GM23338 (cell line): ENCODE measurements at regions not wholly inside any gene's neighbourhood (a gene's known extent, or its start where the extent isn't known, plus 50 kb on each side); places are given as distances from the start of the nearest gene placed in this dataset.

ENCODE experiments used
- ATAC-seq: fragments of 200-7000 bp; cut with Tn5 transposase; 3 replicates; pipeline ENCODE4 v1.9.1; 2020
- DNase-seq: peaks from one replicate; pipeline ENCODE4 v3.0.0-alpha.2; 2015; ENCODE audit warnings: low spot score
- H2AFZ ChIP-seq: fragments of 200-600 bp; sonication (generic); 2 replicates; pipeline ENCODE4 v1.8.0; 2016; ENCODE audit warnings: antibody characterized with exemption, mild to moderate bottlenecking, moderate library complexity
- H3F3A ChIP-seq: fragments of 200-600 bp; sonication (generic); replicated peaks from 2 replicates; pipeline ENCODE4 v1.8.0; 2017; ENCODE audit warnings: antibody characterized with exemption, mixed run types, low read depth
- H3K27ac ChIP-seq: fragments of 200-600 bp; sonication (generic); 2 replicates; pipeline ENCODE4 v1.6.1; 2016; ENCODE audit warnings: low read depth
- H3K27me3 ChIP-seq: fragments of 200-600 bp; sonication (generic); 2 replicates; pipeline ENCODE4 v1.8.0; 2016; ENCODE audit warnings: mild to moderate bottlenecking, mixed run types, moderate library complexity; ENCODE audit not compliant: insufficient read depth
- H3K36me3 ChIP-seq: fragments of 200-600 bp; sonication (generic); 2 replicates; pipeline ENCODE4 v1.8.0; 2016; ENCODE audit warnings: mild to moderate bottlenecking; ENCODE audit not compliant: insufficient read depth
- H3K4me1 ChIP-seq: fragments of 200-600 bp; sonication (generic); 2 replicates; pipeline ENCODE4 v1.8.0; 2016; ENCODE audit warnings: mild to moderate bottlenecking, moderate library complexity; ENCODE audit not compliant: insufficient read depth
- H3K4me2 ChIP-seq: fragments of 200-600 bp; sonication (generic); 2 replicates; pipeline ENCODE4 v1.7.1; 2017; ENCODE audit warnings: mixed run types
- H3K4me3 ChIP-seq: fragments of 200-600 bp; sonication (generic); 2 replicates; pipeline ENCODE4 v1.6.1; 2016; ENCODE audit warnings: mixed run types
- H3K79me2 ChIP-seq: fragments of 200-600 bp; sonication (generic); replicated peaks from 2 replicates; pipeline ENCODE4 v1.8.0; 2017; ENCODE audit warnings: mild to moderate bottlenecking; ENCODE audit not compliant: insufficient read depth
- H3K9me2 ChIP-seq: fragments of 200-600 bp; sonication (generic); 2 replicates; pipeline ENCODE4 v1.8.0; 2017; ENCODE audit not compliant: insufficient read depth
- H4K20me1 ChIP-seq: fragments of 200-600 bp; sonication (generic); replicated peaks from 2 replicates; pipeline ENCODE4 v1.8.0; 2017; ENCODE audit warnings: mild to moderate bottlenecking; ENCODE audit not compliant: insufficient read depth
- H3K27ac Mint-ChIP-seq: 2 replicates; pipeline ENCODE4 v1.8.0; 2020; ENCODE audit warnings: inconsistent platforms, mild to moderate bottlenecking, moderate library complexity, mixed read lengths
- H3K27me3 Mint-ChIP-seq: 3 replicates; pipeline ENCODE4 v1.8.0; 2022; ENCODE audit warnings: low read depth, mild to moderate bottlenecking, moderate library complexity, mixed read lengths, inconsistent platforms; ENCODE audit not compliant: insufficient read depth, poor library complexity
- H3K36me3 Mint-ChIP-seq: 3 replicates; pipeline ENCODE4 v1.8.0; 2021; ENCODE audit warnings: low read depth, mild to moderate bottlenecking, inconsistent platforms, moderate library complexity, mixed read lengths
- H3K4me1 Mint-ChIP-seq: 3 replicates; pipeline ENCODE4 v1.8.0; 2020; ENCODE audit warnings: mild to moderate bottlenecking, inconsistent platforms, mixed read lengths
- H3K4me3 Mint-ChIP-seq: 3 replicates; pipeline ENCODE4 v1.8.0; 2021; ENCODE audit warnings: moderate library complexity, mild to moderate bottlenecking, inconsistent platforms, mixed read lengths
- H3K9me3 Mint-ChIP-seq: 3 replicates; pipeline ENCODE4 v1.8.0; 2020; ENCODE audit warnings: moderate library complexity, mild to moderate bottlenecking, inconsistent platforms, mixed read lengths
- CREB1 ChIP-seq: fragments of 250-450 bp; sonication (Bioruptor Pico); IDR thresholded peaks from 2 replicates; pipeline ENCODE4 v1.5.0; 2020; ENCODE audit warnings: low read depth, mild to moderate bottlenecking, moderate library complexity
- CTCF ChIP-seq, 2 experiments: fragments of 200-600 bp in 1 of 2; sonication (generic) in 1 of 2; conservative IDR thresholded peaks; 2 replicates each; pipeline versions ENCODE4 v1.5.1 to v1.6.1; 2016 to 2017; ENCODE audit warnings: antibody characterized with exemption in 2 of 2, low read depth in 2 of 2, mild to moderate bottlenecking in 2 of 2, moderate library complexity in 1 of 2
- ETS1 ChIP-seq: IDR thresholded peaks from 2 replicates; pipeline ENCODE4 v1.6.1; 2016; ENCODE audit warnings: antibody characterized with exemption
- EZH2phosphoT487 ChIP-seq: fragments of 200-600 bp; sonication (generic); IDR thresholded peaks from one replicate; pipeline ENCODE4 v1.8.1; 2018; ENCODE audit warnings: antibody characterized with exemption; ENCODE audit not compliant: unreplicated experiment
- JUNB ChIP-seq: IDR thresholded peaks from one replicate; pipeline ENCODE4 v1.6.1; 2016; ENCODE audit warnings: antibody characterized with exemption; ENCODE audit not compliant: unreplicated experiment
- STAT1 ChIP-seq: IDR thresholded peaks from one replicate; pipeline ENCODE4 v1.6.1; 2016; ENCODE audit warnings: antibody characterized with exemption; ENCODE audit not compliant: unreplicated experiment
- ZNF331 ChIP-seq: fragments of 250-450 bp; sonication (Bioruptor Pico); IDR thresholded peaks from 2 replicates; pipeline ENCODE4 v1.5.0; 2020; ENCODE audit warnings: low read depth, mild to moderate bottlenecking, moderate library complexity

- TF ChIP-seq ETS1: no peak
- TF ChIP-seq EZH2phosphoT487: no peak
- no peak for TF ChIP-seq CREB1 (CRISPR knock-in tag)
- TF ChIP-seq STAT1: no peak
- TF ChIP-seq JUNB: no peak
- TF ChIP-seq CTCF (conservative IDR thresholded peaks at IDR 0.05; ENCODE audit: low read depth in 2 of 2): no peak
Measured at GRCh38 chr2:118443596-118443995, 355.3 kb downstream of the INSIG2 start (continued).

GRCh38 chr2:118442996-118443553, 354.8 kb downstream of the INSIG2 start:
- no peak for ATAC-seq
- Mint-ChIP-seq H3K27ac (no peak overlapping the region), H3K9me3 (no peaks in the 10 kb centered on the region; the same call in 2 of the 3 replicates), H3K4me1 (peaks cover 19% of the 10 kb centered on the region), H3K4me3 (no peak overlapping the region), H3K27me3 (peaks cover 4% of the 10 kb centered on the region), H3K36me3 (no peaks in the 10 kb centered on the region)
- H3K79me2 ChIP-seq: no peaks in the 10 kb centered on the region
- DNase-seq: no peak
- H3K4me3 ChIP-seq: no peak overlapping the region
- H2AFZ ChIP-seq: no peak overlapping the region
- no peaks in the 10 kb centered on the region for H3F3A ChIP-seq
- no peaks in the 10 kb centered on the region for H3K9me2 ChIP-seq
- H3K27ac ChIP-seq: no peak overlapping the region
- H3K4me1 ChIP-seq: peaks cover 19% of the 10 kb centered on the region
- no peaks in the 10 kb centered on the region for H4K20me1 ChIP-seq
- no peaks in the 10 kb centered on the region for H3K27me3 ChIP-seq
- no peak overlapping the region for H3K4me2 ChIP-seq
- TF ChIP-seq ZNF331 (no peak), EZH2phosphoT487 (no peak), STAT1 (no peak), ETS1 (no peak)
- no peaks in the 10 kb centered on the region for H3K36me3 ChIP-seq

GRCh38 chr2:118442046-118442445, 353.8 kb downstream of the INSIG2 start:
- DNase-seq (no peak), ATAC-seq (no peak)
- Mint-ChIP-seq H3K4me3 (no peak overlapping the region), H3K36me3 (no peaks in the 10 kb centered on the region), H3K27ac (no peak overlapping the region), H3K4me1 (peaks cover 19% of the 10 kb centered on the region), H3K27me3 (peaks cover 4% of the 10 kb centered on the region), H3K9me3 (no peaks in the 10 kb centered on the region; the same call in 2 of the 3 replicates)
- Histone ChIP-seq H3K36me3 (no peaks in the 10 kb centered on the region), H3K4me1 (peaks cover 19% of the 10 kb centered on the region), H3K27me3 (no peaks in the 10 kb centered on the region), H3K4me3 (no peak overlapping the region), H3K9me2 (no peaks in the 10 kb centered on the region), H3F3A (no peaks in the 10 kb centered on the region), H3K4me2 (no peak overlapping the region), H2AFZ (no peak overlapping the region), H3K79me2 (no peaks in the 10 kb centered on the region), H4K20me1 (no peaks in the 10 kb centered on the region), H3K27ac (no peak overlapping the region)
- TF ChIP-seq JUNB: no peak
- no peak for TF ChIP-seq CTCF (conservative IDR thresholded peaks at IDR 0.05; ENCODE audit: low read depth in 2 of 2)
